ENCODE measurements at regions not wholly inside any gene's neighbourhood (a gene's known extent, or its start where the extent isn't known, plus 50 kb on each side); places are given as distances from the start of the nearest gene placed in this dataset.
"Not testable (repeated sequence)": the region's sequence is repeated elsewhere in the genome, so short reads cannot be mapped to it uniquely, and the experiment has no call there.

- H3K27me3 ChIP-seq (ENCODE audit: control insufficient read depth, insufficient read depth, low read length); H3K4me1 ChIP-seq (ENCODE audit: control insufficient read depth, insufficient read depth, low read length, poor library complexity, severe bottlenecking); H3K4me3 Mint-ChIP-seq; H3K36me3 ChIP-seq (ENCODE audit: control insufficient read depth, insufficient read depth, low read length); H3K36me3 Mint-ChIP-seq; ATAC-seq (ENCODE audit: low read depth in 2 of 2); DNase-seq; H3K4me3 ChIP-seq (ENCODE audit: low read depth, low read length); H3K9me3 ChIP-seq (ENCODE audit: control insufficient read depth in 2 of 2, low read length in 2 of 2); H3K4me1 Mint-ChIP-seq; H3K27ac Mint-ChIP-seq; H3K27me3 Mint-ChIP-seq; H3K27ac ChIP-seq (ENCODE audit: insufficient read depth, low read length, poor library complexity, severe bottlenecking): not testable (repeated sequence)
- peaks cover 0 to 21% (median 5%) of the 10 kb centered on the region in 7 donors for H3K9me3 Mint-ChIP-seq
Observed at GRCh38 chr6:86731631-86732030, 205.7 kb upstream of the HTR1E start.

- not testable (repeated sequence) for H3K4me3 Mint-ChIP-seq; H3K4me3 ChIP-seq (ENCODE audit: low read depth, low read length); H3K36me3 Mint-ChIP-seq; H3K4me1 Mint-ChIP-seq; H3K36me3 ChIP-seq (ENCODE audit: control insufficient read depth, insufficient read depth, low read length); H3K27me3 Mint-ChIP-seq; H3K27ac Mint-ChIP-seq; H3K4me1 ChIP-seq (ENCODE audit: control insufficient read depth, insufficient read depth, low read length, poor library complexity, severe bottlenecking); H3K27me3 ChIP-seq (ENCODE audit: control insufficient read depth, insufficient read depth, low read length); H3K27ac ChIP-seq (ENCODE audit: insufficient read depth, low read length, poor library complexity, severe bottlenecking); ATAC-seq (ENCODE audit: low read depth in 2 of 2); DNase-seq; H3K9me3 ChIP-seq (ENCODE audit: control insufficient read depth in 2 of 2, low read length in 2 of 2)
- H3K9me3 Mint-ChIP-seq, result peaks cover 0 to 21% (median 5%) of the 10 kb centered on the region in 7 donors
Observed at GRCh38 chr6:86730772-86731171, 206.6 kb upstream of the HTR1E start.

GRCh38 chr6:86730216-86730615 is 207.1 kb upstream of the HTR1E start:
- Mint-ChIP-seq H3K4me1 (no peaks in the 10 kb centered on the region), H3K9me3 (peaks cover 0 to 21% (median 6%) of the 10 kb centered on the region in 7 donors), H3K4me3 (no peak overlapping the region), H3K36me3 (no peaks in the 10 kb centered on the region), H3K27ac (no peak overlapping the region), H3K27me3 (no peaks in the 10 kb centered on the region)
- no peak overlapping the region for H3K4me3 ChIP-seq (ENCODE audit: low read depth, low read length)
- no peaks in the 10 kb centered on the region for H3K4me1 ChIP-seq (ENCODE audit: control insufficient read depth, insufficient read depth, low read length, poor library complexity, severe bottlenecking)
- H3K27ac ChIP-seq (ENCODE audit: insufficient read depth, low read length, poor library complexity, severe bottlenecking), result no peak overlapping the region
- DNase-seq (no peak), ATAC-seq (ENCODE audit: low read depth in 2 of 2) (no peak)
- H3K9me3 ChIP-seq (ENCODE audit: control insufficient read depth in 2 of 2, low read length in 2 of 2), result no peaks in the 10 kb centered on the region
- no peaks in the 10 kb centered on the region for H3K36me3 ChIP-seq (ENCODE audit: control insufficient read depth, insufficient read depth, low read length)
- H3K27me3 ChIP-seq (ENCODE audit: control insufficient read depth, insufficient read depth, low read length), result no peaks in the 10 kb centered on the region

GRCh38 chr6:86728976-86729375 is 208.4 kb upstream of the HTR1E start:
- no peaks in the 10 kb centered on the region for H3K36me3 ChIP-seq (ENCODE audit: control insufficient read depth, insufficient read depth, low read length)
- no peak for ATAC-seq (ENCODE audit: low read depth in 2 of 2)
- H3K9me3 ChIP-seq (ENCODE audit: control insufficient read depth in 2 of 2, low read length in 2 of 2), result no peaks in the 10 kb centered on the region
- Mint-ChIP-seq H3K27ac (no peak overlapping the region), H3K4me1 (no peaks in the 10 kb centered on the region), H3K36me3 (no peaks in the 10 kb centered on the region), H3K9me3 (peaks cover 0 to 17% (median 6%) of the 10 kb centered on the region in 7 donors), H3K27me3 (no peaks in the 10 kb centered on the region), H3K4me3 (no peak overlapping the region)
- H3K27ac ChIP-seq (ENCODE audit: insufficient read depth, low read length, poor library complexity, severe bottlenecking), result no peak overlapping the region
- H3K4me3 ChIP-seq (ENCODE audit: low read depth, low read length), result no peak overlapping the region
- H3K4me1 ChIP-seq (ENCODE audit: control insufficient read depth, insufficient read depth, low read length, poor library complexity, severe bottlenecking), result no peaks in the 10 kb centered on the region
- no peaks in the 10 kb centered on the region for H3K27me3 ChIP-seq (ENCODE audit: control insufficient read depth, insufficient read depth, low read length)
- DNase-seq, result no peak

- Histone ChIP-seq H3K9me3 (ENCODE audit: control insufficient read depth in 2 of 2, low read length in 2 of 2) (no peaks in the 10 kb centered on the region), H3K27me3 (ENCODE audit: control insufficient read depth, insufficient read depth, low read length) (no peaks in the 10 kb centered on the region), H3K27ac (ENCODE audit: insufficient read depth, low read length, poor library complexity, severe bottlenecking) (no peak overlapping the region), H3K4me1 (ENCODE audit: control insufficient read depth, insufficient read depth, low read length, poor library complexity, severe bottlenecking) (no peaks in the 10 kb centered on the region), H3K4me3 (ENCODE audit: low read depth, low read length) (no peak overlapping the region), H3K36me3 (ENCODE audit: control insufficient read depth, insufficient read depth, low read length) (no peaks in the 10 kb centered on the region)
- DNase-seq (no peak), ATAC-seq (ENCODE audit: low read depth in 2 of 2) (no peak)
- Mint-ChIP-seq H3K36me3 (no peaks in the 10 kb centered on the region), H3K27me3 (no peaks in the 10 kb centered on the region), H3K4me3 (no peak overlapping the region), H3K9me3 (peaks cover 0 to 6% (median 1%) of the 10 kb centered on the region in 7 donors), H3K27ac (no peak overlapping the region), H3K4me1 (no peaks in the 10 kb centered on the region)
Observed at GRCh38 chr6:86724695-86725094, 212.6 kb upstream of the HTR1E start.

- ATAC-seq (ENCODE audit: low read depth in 2 of 2) (no peak), DNase-seq (no peak)
- Mint-ChIP-seq H3K4me1 (no peaks in the 10 kb centered on the region), H3K4me3 (no peak overlapping the region), H3K9me3 (peaks cover 0 to 6% (median 3%) of the 10 kb centered on the region in 7 donors), H3K36me3 (no peaks in the 10 kb centered on the region), H3K27ac (no peak overlapping the region), H3K27me3 (no peaks in the 10 kb centered on the region)
- H3K27me3 ChIP-seq (ENCODE audit: control insufficient read depth, insufficient read depth, low read length), result no peaks in the 10 kb centered on the region
- H3K27ac ChIP-seq (ENCODE audit: insufficient read depth, low read length, poor library complexity, severe bottlenecking), result no peak overlapping the region
- H3K4me3 ChIP-seq (ENCODE audit: low read depth, low read length), result no peak overlapping the region
- no peaks in the 10 kb centered on the region for H3K4me1 ChIP-seq (ENCODE audit: control insufficient read depth, insufficient read depth, low read length, poor library complexity, severe bottlenecking)
- no peaks in the 10 kb centered on the region for H3K9me3 ChIP-seq (ENCODE audit: control insufficient read depth in 2 of 2, low read length in 2 of 2)
- H3K36me3 ChIP-seq (ENCODE audit: control insufficient read depth, insufficient read depth, low read length), result no peaks in the 10 kb centered on the region
Observed at GRCh38 chr6:86723729-86724128, 213.6 kb upstream of the HTR1E start.

GRCh38 chr6:86723151-86723550 is 214.2 kb upstream of the HTR1E start:
- Histone ChIP-seq H3K4me3 (ENCODE audit: low read depth, low read length) (no peak overlapping the region), H3K4me1 (ENCODE audit: control insufficient read depth, insufficient read depth, low read length, poor library complexity, severe bottlenecking) (no peaks in the 10 kb centered on the region), H3K36me3 (ENCODE audit: control insufficient read depth, insufficient read depth, low read length) (no peaks in the 10 kb centered on the region), H3K9me3 (ENCODE audit: control insufficient read depth in 2 of 2, low read length in 2 of 2) (no peaks in the 10 kb centered on the region), H3K27ac (ENCODE audit: insufficient read depth, low read length, poor library complexity, severe bottlenecking) (no peak overlapping the region), H3K27me3 (ENCODE audit: control insufficient read depth, insufficient read depth, low read length) (no peaks in the 10 kb centered on the region)
- no peaks in the 10 kb centered on the region for H3K27me3 Mint-ChIP-seq
- no peak for DNase-seq
- H3K4me3 Mint-ChIP-seq, result no peak overlapping the region
- H3K9me3 Mint-ChIP-seq, result peaks cover 0 to 6% (median 2%) of the 10 kb centered on the region in 7 donors
- ATAC-seq (ENCODE audit: low read depth in 2 of 2), result no peak
- H3K36me3 Mint-ChIP-seq, result no peaks in the 10 kb centered on the region
- H3K4me1 Mint-ChIP-seq, result no peaks in the 10 kb centered on the region
- no peak overlapping the region for H3K27ac Mint-ChIP-seq

- Mint-ChIP-seq H3K4me3 (no peak overlapping the region), H3K4me1 (no peaks in the 10 kb centered on the region), H3K27ac (no peak overlapping the region), H3K9me3 (peaks cover 0 to 6% (median 2%) of the 10 kb centered on the region in 7 donors), H3K36me3 (no peaks in the 10 kb centered on the region), H3K27me3 (no peaks in the 10 kb centered on the region)
- Histone ChIP-seq H3K27me3 (ENCODE audit: control insufficient read depth, insufficient read depth, low read length) (no peaks in the 10 kb centered on the region), H3K4me1 (ENCODE audit: control insufficient read depth, insufficient read depth, low read length, poor library complexity, severe bottlenecking) (no peaks in the 10 kb centered on the region), H3K9me3 (ENCODE audit: control insufficient read depth in 2 of 2, low read length in 2 of 2) (no peaks in the 10 kb centered on the region), H3K27ac (ENCODE audit: insufficient read depth, low read length, poor library complexity, severe bottlenecking) (no peak overlapping the region), H3K36me3 (ENCODE audit: control insufficient read depth, insufficient read depth, low read length) (no peaks in the 10 kb centered on the region), H3K4me3 (ENCODE audit: low read depth, low read length) (no peak overlapping the region)
- DNase-seq, result no peak
- ATAC-seq (ENCODE audit: low read depth in 2 of 2), result no peak
Observed at GRCh38 chr6:86722131-86722530, 215.2 kb upstream of the HTR1E start.

All from CD4-positive, CD25-positive, alpha-beta regulatory T cell (primary cell).